HAP-1 (cell line): ENCODE measurements at regions not wholly inside any gene's neighbourhood (a gene's known extent, or its start where the extent isn't known, plus 50 kb on each side); places are given as distances from the start of the nearest gene placed in this dataset.

Experiments used
- DNase-seq, 2 experiments: peaks; one replicate each; pipeline ENCODE4 v3.0.0-alpha.2; 2016 to 2020; ENCODE audit warnings: low spot score in 2 of 2
- H3K27me3 ChIP-seq: fragments of 250-450 bp; sonication (Bioruptor Pico); 2 replicates; pipeline ENCODE4 v1.5.1; 2020; ENCODE audit warnings: low read depth, mild to moderate bottlenecking, moderate library complexity
- H3K36me3 ChIP-seq: fragments of 250-450 bp; sonication (Bioruptor Pico); replicated peaks from 2 replicates; pipeline ENCODE4 v1.5.1; 2020; ENCODE audit warnings: mild to moderate bottlenecking
- H3K4me1 ChIP-seq: fragments of 250-450 bp; sonication (Bioruptor Pico); 2 replicates; pipeline ENCODE4 v1.5.1; 2020; ENCODE audit warnings: mild to moderate bottlenecking
- H3K4me3 ChIP-seq: fragments of 250-450 bp; sonication (Bioruptor Pico); 2 replicates; pipeline ENCODE4 v1.5.1; 2020; ENCODE audit warnings: mild to moderate bottlenecking, moderate library complexity
- H3K9me3 ChIP-seq: fragments of 250-450 bp; sonication (Bioruptor Pico); 2 replicates; pipeline ENCODE4 v1.5.1; 2020; ENCODE audit warnings: mild to moderate bottlenecking, moderate library complexity
- in situ Hi-C: fragments of 300-500 bp; cut with MboI; formaldehyde crosslinking; loops from 3 replicates; pipeline ENCODE4 v1.14.3; 2020; ENCODE audit warnings: low sequenced_read_pairs, inconsistent platforms, mixed read lengths

- no peaks in the 10 kb centered on the region for H3K9me3 ChIP-seq
- H3K4me1 ChIP-seq: no peaks in the 10 kb centered on the region
- H3K36me3 ChIP-seq: no peaks in the 10 kb centered on the region
- DNase-seq: peak in 1 of 2 experiments; percentile 9
- in situ Hi-C loops: no loop called here
- H3K27me3 ChIP-seq: no peaks in the 10 kb centered on the region
- no peak overlapping the region for H3K4me3 ChIP-seq
These were observed 429.2 kb downstream of the DMAC1 start for GRCh38 chr9:7370381-7370780.

GRCh38 chr9:7369384-7369821 lies 430.2 kb downstream of the DMAC1 start:
- in situ Hi-C loops: no loop called here
- Histone ChIP-seq H3K4me3 (no peak overlapping the region), H3K4me1 (no peaks in the 10 kb centered on the region), H3K36me3 (no peaks in the 10 kb centered on the region), H3K9me3 (no peaks in the 10 kb centered on the region), H3K27me3 (no peaks in the 10 kb centered on the region)
- DNase-seq: no peak

GRCh38 chr9:7368410-7369292 lies 430.9 kb downstream of the DMAC1 start:
- no peaks in the 10 kb centered on the region for H3K36me3 ChIP-seq
- no peak overlapping the region for H3K4me3 ChIP-seq
- DNase-seq: no peak
- H3K4me1 ChIP-seq: no peaks in the 10 kb centered on the region
- no peaks in the 10 kb centered on the region for H3K27me3 ChIP-seq
- H3K9me3 ChIP-seq: no peaks in the 10 kb centered on the region
- in situ Hi-C loops: no loop called here

- H3K4me3 ChIP-seq: no peak overlapping the region
- in situ Hi-C loops: no loop called here
- H3K36me3 ChIP-seq: no peaks in the 10 kb centered on the region
- H3K4me1 ChIP-seq: no peaks in the 10 kb centered on the region
- DNase-seq: no peak
- no peaks in the 10 kb centered on the region for H3K9me3 ChIP-seq
- no peaks in the 10 kb centered on the region for H3K27me3 ChIP-seq
These were observed 431.9 kb downstream of the DMAC1 start for GRCh38 chr9:7367726-7368125.

DNA sequence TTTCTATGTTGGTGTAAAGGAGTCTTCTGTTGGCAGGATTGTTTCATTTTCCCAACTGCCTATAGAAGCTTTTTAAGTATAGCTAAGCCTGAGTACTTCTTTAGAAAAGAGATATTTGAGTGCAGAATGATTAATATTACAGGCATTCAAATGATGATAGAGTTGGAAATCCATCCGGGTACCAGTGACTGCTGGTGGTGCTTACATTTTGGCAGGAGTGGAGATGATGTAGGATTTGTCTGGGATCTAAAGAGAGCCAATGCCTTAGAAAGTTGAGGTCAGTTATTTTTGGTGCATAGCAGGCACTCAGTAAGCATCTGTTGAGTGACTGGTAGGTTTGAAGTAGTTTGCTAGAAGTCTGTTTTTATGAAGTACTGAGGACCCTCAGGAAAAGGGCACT lies 433.5 kb downstream of the DMAC1 start:
- no peak for DNase-seq
- Histone ChIP-seq H3K4me3 (no peak overlapping the region), H3K36me3 (no peaks in the 10 kb centered on the region), H3K9me3 (no peaks in the 10 kb centered on the region), H3K4me1 (no peaks in the 10 kb centered on the region), H3K27me3 (no peaks in the 10 kb centered on the region)
- in situ Hi-C loops: no loop called here

GRCh38 chr9:7363777-7364477 lies 435.7 kb downstream of the DMAC1 start:
- Histone ChIP-seq H3K27me3 (no peaks in the 10 kb centered on the region), H3K4me1 (peaks cover 3% of the 10 kb centered on the region; the same call in 1 of the 2 replicates), H3K36me3 (no peaks in the 10 kb centered on the region), H3K4me3 (no peak overlapping the region), H3K9me3 (no peaks in the 10 kb centered on the region)
- no peak for DNase-seq
- in situ Hi-C loops: no loop called here

GRCh38 chr9:7360513-7360912 lies 439.1 kb downstream of the DMAC1 start:
- in situ Hi-C loops: no loop called here
- H3K4me3 ChIP-seq: no peak overlapping the region
- no peaks in the 10 kb centered on the region for H3K27me3 ChIP-seq
- peaks cover 3% of the 10 kb centered on the region; the same call in 1 of the 2 replicates for H3K4me1 ChIP-seq
- H3K36me3 ChIP-seq: no peaks in the 10 kb centered on the region
- no peaks in the 10 kb centered on the region for H3K9me3 ChIP-seq
- peak in 1 of 2 experiments; percentile 46 for DNase-seq

DNA sequence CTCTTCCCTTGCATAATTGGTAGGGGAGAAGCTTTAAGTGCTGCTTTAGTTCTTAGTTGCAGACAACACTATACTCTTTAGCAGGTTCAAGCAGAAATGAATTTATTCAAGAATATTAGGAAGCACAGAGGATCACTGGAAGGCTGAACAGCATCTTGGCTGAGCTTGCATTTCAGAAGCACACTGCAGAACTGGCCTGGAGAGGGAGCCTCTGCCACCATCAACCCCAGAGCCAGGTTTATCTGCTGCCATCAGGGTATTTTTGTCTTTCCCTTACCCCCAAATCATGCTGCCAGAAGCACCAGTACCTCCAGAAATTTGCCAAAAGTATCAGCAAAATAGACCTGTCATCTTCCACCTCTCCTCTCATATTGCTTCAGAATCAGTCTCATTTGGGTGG lies 440.7 kb downstream of the DMAC1 start:
- no peak overlapping the region for H3K4me3 ChIP-seq
- no peak for DNase-seq
- no peaks in the 10 kb centered on the region for H3K36me3 ChIP-seq
- no peaks in the 10 kb centered on the region for H3K27me3 ChIP-seq
- H3K9me3 ChIP-seq: no peaks in the 10 kb centered on the region
- H3K4me1 ChIP-seq: peaks cover 3% of the 10 kb centered on the region; the same call in 1 of the 2 replicates
- in situ Hi-C loops: no loop called here

DNA sequence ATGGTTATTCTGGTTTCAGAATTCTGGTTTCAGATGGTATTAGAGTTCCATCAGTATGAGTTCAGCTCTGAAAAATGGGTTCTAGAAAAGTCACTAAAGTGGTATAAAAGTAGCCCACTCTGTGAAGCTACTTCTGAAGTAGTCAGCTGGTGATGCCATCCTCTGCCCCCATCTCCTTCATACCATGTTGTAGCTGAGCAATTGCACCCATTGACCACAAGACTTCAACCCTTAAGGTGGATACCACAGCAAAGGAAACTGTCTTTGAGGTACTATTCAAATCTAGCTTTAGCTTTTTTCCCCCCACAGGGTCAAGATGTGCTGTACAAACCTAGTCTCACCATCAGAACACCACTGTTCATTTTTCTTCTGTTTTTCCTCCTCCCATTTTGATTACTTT lies 444.9 kb downstream of the DMAC1 start:
- DNase-seq: no peak
- H3K9me3 ChIP-seq: no peaks in the 10 kb centered on the region
- in situ Hi-C loops: no loop called here

GRCh38 chr9:7348692-7349091 lies 450.9 kb downstream of the DMAC1 start:
- Histone ChIP-seq H3K9me3 (no peaks in the 10 kb centered on the region), H3K36me3 (no peaks in the 10 kb centered on the region), H3K4me3 (no peak overlapping the region), H3K4me1 (no peaks in the 10 kb centered on the region), H3K27me3 (no peaks in the 10 kb centered on the region)
- in situ Hi-C loops: no loop called here
- no peak for DNase-seq

More for the DNA sequence above, 444.9 kb downstream of the DMAC1 start:
- Histone ChIP-seq H3K27me3 (no peaks in the 10 kb centered on the region), H3K36me3 (no peaks in the 10 kb centered on the region), H3K4me1 (no peaks in the 10 kb centered on the region; the same call in 1 of the 2 replicates), H3K4me3 (no peak overlapping the region)

DNA sequence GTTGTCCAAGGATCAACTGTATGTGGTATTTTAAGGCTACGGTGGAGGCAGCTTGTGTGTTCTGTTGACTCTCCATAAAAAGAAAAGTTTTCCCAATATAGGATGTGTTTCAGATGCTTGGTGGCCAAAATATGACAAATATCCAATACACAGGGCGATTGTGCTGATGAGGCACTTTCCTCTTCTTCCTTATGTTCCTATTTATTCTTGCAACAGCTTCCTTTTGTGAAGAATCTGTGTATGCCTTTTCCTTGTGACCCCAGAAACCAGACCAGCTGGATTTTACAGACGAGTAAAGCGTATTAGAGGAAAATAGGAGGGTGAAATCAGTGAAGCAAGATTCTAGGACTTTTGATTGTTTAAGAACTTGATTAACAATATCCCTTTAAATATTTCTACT lies 452.0 kb downstream of the DMAC1 start:
- Histone ChIP-seq H3K4me1 (peaks cover 4% of the 10 kb centered on the region; the same call in 1 of the 2 replicates), H3K9me3 (no peaks in the 10 kb centered on the region), H3K36me3 (no peaks in the 10 kb centered on the region), H3K27me3 (no peaks in the 10 kb centered on the region), H3K4me3 (no peak overlapping the region)
- DNase-seq: no peak
- in situ Hi-C loops: no loop called here

- Histone ChIP-seq H3K36me3 (no peaks in the 10 kb centered on the region), H3K27me3 (no peaks in the 10 kb centered on the region)
- in situ Hi-C loops: no loop called here
These were observed 453.4 kb downstream of the DMAC1 start for GRCh38 chr9:7346144-7346543.

DNA sequence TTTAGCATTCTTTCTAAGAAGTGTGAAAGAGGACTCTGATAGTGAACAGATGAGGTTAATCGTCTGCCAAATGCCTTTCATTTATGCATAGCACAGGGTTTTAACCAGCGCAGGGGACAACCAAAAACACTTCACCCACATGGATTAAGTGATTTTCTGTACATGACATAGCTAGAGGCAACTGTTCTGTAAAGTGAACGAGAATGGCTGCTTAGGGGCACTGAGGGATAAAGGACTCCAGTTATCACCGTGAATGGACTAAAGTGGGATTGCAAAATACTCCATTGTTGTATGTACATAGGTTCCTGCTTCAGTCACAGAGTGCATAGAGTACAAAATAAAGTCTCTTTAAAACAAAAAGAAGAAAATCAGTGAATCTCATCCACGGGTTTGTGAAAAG lies 456.8 kb downstream of the DMAC1 start:
- DNase-seq: peak; percentile 45 to 72
- Histone ChIP-seq H3K36me3 (no peaks in the 10 kb centered on the region), H3K27me3 (no peaks in the 10 kb centered on the region), H3K4me3 (no peak overlapping the region), H3K9me3 (no peaks in the 10 kb centered on the region), H3K4me1 (peaks cover 9% of the 10 kb centered on the region)
- in situ Hi-C loops: no loop called here

More at GRCh38 chr9:7346144-7346543, 453.4 kb downstream of the DMAC1 start:
- Histone ChIP-seq H3K9me3 (no peaks in the 10 kb centered on the region), H3K4me3 (no peak overlapping the region), H3K4me1 (peaks cover 9% of the 10 kb centered on the region)
- no peak for DNase-seq

- peak in 1 of 2 experiments; percentile 16 for DNase-seq
- no peaks in the 10 kb centered on the region for H3K36me3 ChIP-seq
These were observed 457.3 kb downstream of the DMAC1 start for GRCh38 chr9:7342229-7342628.

More at GRCh38 chr9:7342229-7342628, 457.3 kb downstream of the DMAC1 start:
- no peaks in the 10 kb centered on the region for H3K27me3 ChIP-seq
- in situ Hi-C loops: no loop called here
- no peaks in the 10 kb centered on the region for H3K9me3 ChIP-seq
- H3K4me1 ChIP-seq: peaks cover 9% of the 10 kb centered on the region
- no peak overlapping the region for H3K4me3 ChIP-seq
